Activated naive CD4-positive, alpha-beta T cell treated with anti-CD3 and anti-CD28 coated beads, Interleukin-2, amount 50 U/mL, for 24 hours (primary cell): ENCODE measurements at regions not wholly inside any gene's neighbourhood (a gene's known extent, or its start where the extent isn't known, plus 50 kb on each side); places are given as distances from the start of the nearest gene placed in this dataset.
"Not testable (repeated sequence)": the region's sequence is repeated elsewhere in the genome, so short reads cannot be mapped to it uniquely, and the experiment has no call there.

ENCODE experiments used
- H3K27ac Mint-ChIP-seq: one replicate; pipeline ENCODE4 v1.8.0; 2021; ENCODE audit warnings: mild to moderate bottlenecking, mixed read lengths
- H3K27me3 Mint-ChIP-seq: one replicate; pipeline ENCODE4 v1.8.0; 2021; ENCODE audit warnings: mixed read lengths
- H3K36me3 Mint-ChIP-seq: one replicate; pipeline ENCODE4 v1.8.0; 2021; ENCODE audit warnings: mixed read lengths
- H3K4me1 Mint-ChIP-seq: one replicate; pipeline ENCODE4 v1.8.0; 2021; ENCODE audit warnings: mixed read lengths
- H3K4me3 Mint-ChIP-seq: one replicate; pipeline ENCODE4 v1.8.0; 2021; ENCODE audit warnings: mild to moderate bottlenecking, mixed read lengths
- H3K9me3 Mint-ChIP-seq: one replicate; pipeline ENCODE4 v1.8.0; 2021; ENCODE audit warnings: mixed read lengths

DNA sequence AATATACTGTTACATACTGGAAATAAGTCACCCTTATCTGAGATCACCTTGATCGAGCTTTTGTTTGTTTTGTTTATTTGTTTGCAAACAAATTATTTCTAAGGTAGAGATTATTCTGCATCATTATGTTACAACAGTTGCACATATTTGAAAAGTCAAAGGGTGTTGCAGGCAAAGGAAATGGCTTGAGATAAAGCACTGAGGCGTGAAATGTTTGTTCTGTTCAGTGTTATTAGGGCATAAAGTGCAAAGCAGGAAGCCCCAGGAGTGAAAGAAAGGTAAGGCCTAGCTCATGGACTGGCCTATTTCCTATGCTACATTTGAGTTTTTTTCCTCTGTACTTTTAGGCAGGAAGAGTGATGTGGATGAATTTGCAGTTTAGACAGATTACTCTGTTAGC lies 1815.6 kb upstream of the LRRTM1 start:
- no peaks in the 10 kb centered on the region for H3K27me3 Mint-ChIP-seq
- no peaks in the 10 kb centered on the region for H3K4me1 Mint-ChIP-seq
- no peak overlapping the region for H3K4me3 Mint-ChIP-seq

DNA sequence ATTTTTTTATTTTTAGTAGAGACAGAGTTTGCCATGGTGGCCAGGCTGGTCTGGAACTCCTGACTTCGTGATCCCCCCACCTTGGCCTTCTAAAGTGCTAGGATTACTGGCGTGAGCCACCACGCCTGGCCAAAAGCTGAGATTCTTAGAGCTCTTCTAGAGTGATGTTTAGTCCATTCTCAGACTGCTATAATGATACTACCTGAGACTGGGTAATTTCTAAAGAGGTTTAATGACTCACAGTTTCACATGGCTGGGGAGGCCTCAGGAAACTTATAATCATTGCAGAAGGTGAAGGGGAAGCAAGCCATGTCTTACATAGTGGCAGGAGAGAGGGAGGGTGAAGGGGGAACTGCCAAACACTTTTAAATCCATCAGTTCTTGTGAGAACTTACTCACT lies 1804.9 kb upstream of the LRRTM1 start:
- H3K27ac Mint-ChIP-seq, result no peak overlapping the region
- H3K36me3 Mint-ChIP-seq, result no peaks in the 10 kb centered on the region
- peaks cover 18% of the 10 kb centered on the region for H3K9me3 Mint-ChIP-seq
- H3K4me1 Mint-ChIP-seq, result no peaks in the 10 kb centered on the region
- H3K27me3 Mint-ChIP-seq, result no peaks in the 10 kb centered on the region
- H3K4me3 Mint-ChIP-seq, result no peak overlapping the region

More for the DNA sequence above, 1815.6 kb upstream of the LRRTM1 start:
- Mint-ChIP-seq H3K9me3 (peaks cover 8% of the 10 kb centered on the region), H3K36me3 (no peaks in the 10 kb centered on the region), H3K27ac (no peak overlapping the region)

DNA sequence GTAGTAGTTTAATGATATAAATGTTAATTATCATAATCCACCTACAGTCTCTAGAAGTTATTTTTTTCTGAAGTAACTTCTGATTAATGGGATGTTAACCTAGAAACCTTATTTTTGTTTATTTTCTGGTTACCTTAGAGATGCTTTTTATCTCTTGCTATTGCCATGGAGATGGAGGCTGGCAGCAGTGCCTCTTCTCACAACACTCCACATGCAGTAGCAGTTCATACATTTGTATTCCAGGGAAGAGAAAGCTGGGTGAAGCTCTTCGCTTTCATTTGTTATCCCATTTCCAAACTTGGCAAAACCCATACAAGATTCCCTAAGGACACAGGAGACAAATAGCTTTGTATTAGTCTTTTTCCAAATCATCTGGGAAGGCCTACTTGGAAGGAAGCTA lies 1794.1 kb upstream of the LRRTM1 start:
- Mint-ChIP-seq H3K4me3 (no peak overlapping the region), H3K9me3 (no peaks in the 10 kb centered on the region), H3K36me3 (no peaks in the 10 kb centered on the region), H3K27me3 (no peaks in the 10 kb centered on the region), H3K27ac (no peak overlapping the region), H3K4me1 (no peaks in the 10 kb centered on the region)

DNA sequence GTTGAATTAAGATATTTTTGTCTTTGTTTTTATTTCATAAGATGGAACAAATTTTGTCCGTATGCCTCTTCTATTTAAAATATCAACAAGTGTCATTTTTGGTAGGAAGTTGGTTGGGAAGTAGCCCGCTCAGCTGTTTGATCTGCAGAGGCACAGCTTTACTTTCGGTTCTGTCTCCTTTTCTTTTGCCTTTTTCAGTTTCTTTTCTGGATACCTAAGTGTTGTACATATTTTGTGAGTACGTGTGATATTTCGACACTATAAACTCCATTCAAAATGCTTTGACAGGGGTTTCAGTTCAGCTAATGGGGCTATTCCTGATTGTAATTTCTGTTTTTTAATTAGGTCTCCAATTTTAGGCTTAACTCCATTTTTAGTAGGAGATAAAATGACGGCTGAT lies 1785.0 kb upstream of the LRRTM1 start:
- no peaks in the 10 kb centered on the region for H3K4me1 Mint-ChIP-seq
- H3K27me3 Mint-ChIP-seq, result no peaks in the 10 kb centered on the region
- no peak overlapping the region for H3K27ac Mint-ChIP-seq
- H3K9me3 Mint-ChIP-seq, result peaks cover 12% of the 10 kb centered on the region
- H3K4me3 Mint-ChIP-seq, result no peak overlapping the region
- H3K36me3 Mint-ChIP-seq, result no peaks in the 10 kb centered on the region

DNA sequence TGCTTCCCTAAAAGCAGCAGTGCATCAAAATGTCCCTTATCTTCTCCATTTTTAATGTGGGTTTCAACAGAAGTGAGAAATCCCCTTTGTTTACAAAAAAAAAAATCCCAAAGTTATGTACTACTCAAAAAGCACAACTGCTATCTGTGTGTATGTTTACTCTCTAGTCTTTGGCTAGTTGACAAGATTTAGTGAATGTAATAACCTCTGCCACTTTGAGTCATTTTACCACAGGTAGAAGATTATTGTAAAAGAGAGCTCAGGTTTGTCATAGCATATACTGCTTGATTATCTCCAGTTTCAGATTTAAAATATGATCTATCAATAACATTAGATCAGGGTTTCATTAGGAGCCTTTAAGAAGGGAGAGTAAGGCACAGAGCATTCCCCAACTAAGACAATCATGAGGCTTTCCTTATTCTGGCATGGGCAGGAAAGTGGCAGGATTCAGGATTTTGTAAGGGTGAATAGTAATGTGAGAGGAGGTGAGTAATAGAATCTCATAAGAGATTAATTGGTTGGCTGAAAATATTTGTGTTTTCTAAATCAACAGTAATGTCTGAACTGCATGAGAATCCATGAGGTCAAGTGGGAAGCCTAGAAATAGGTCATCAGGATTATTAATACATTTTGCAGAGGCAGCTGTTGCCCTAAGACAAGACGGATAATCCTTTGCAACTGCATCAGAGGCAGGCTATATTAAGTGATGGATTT lies 1780.3 kb upstream of the LRRTM1 start:
- no peaks in the 10 kb centered on the region for H3K36me3 Mint-ChIP-seq
- H3K4me1 Mint-ChIP-seq, result no peaks in the 10 kb centered on the region
- peaks cover 12% of the 10 kb centered on the region for H3K9me3 Mint-ChIP-seq
- H3K27me3 Mint-ChIP-seq, result no peaks in the 10 kb centered on the region
- H3K4me3 Mint-ChIP-seq, result no peak overlapping the region
- H3K27ac Mint-ChIP-seq, result no peak overlapping the region

DNA sequence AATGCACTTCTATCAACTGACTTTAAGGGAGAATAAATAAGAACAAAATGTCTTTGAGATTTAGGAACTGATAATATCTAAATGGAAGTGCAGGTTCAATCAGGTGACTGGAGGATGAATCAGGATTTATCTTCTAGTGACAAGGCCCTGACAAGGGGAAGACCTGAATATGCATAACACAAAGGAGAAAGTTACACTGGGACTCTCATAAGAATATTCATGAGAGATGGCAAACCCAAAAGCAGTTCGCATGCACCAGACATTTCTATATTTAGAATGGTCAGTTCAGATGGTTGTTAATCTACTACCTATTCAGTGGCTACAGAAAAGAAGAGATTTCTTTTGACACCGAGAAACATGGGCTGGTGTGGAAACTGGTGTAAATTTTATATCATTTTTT lies 1771.3 kb upstream of the LRRTM1 start:
- Mint-ChIP-seq H3K36me3 (no peaks in the 10 kb centered on the region), H3K4me1 (no peaks in the 10 kb centered on the region), H3K27ac (no peak overlapping the region), H3K4me3 (no peak overlapping the region), H3K9me3 (peaks cover 10% of the 10 kb centered on the region), H3K27me3 (no peaks in the 10 kb centered on the region)

DNA sequence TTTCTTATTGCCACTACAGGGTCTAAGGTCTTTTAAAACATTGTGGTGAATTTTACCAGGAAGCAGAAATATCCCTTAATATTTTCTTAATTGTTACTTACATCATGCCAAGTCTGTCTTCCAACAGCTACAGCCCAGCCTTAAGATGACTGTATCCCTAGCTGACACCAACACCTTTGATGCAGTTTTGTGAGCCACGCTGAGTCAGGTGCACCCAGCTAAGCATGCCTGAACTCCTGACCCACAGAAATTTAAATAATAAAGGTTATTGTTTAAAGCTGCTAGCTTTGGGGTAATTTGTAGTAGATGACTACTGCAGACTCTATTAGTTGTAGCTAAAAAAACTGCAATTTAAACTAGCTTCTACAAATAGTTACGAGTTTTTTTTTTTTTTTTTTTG lies 1757.9 kb upstream of the LRRTM1 start:
- Mint-ChIP-seq H3K4me1 (no peaks in the 10 kb centered on the region), H3K9me3 (peaks cover 9% of the 10 kb centered on the region)

DNA sequence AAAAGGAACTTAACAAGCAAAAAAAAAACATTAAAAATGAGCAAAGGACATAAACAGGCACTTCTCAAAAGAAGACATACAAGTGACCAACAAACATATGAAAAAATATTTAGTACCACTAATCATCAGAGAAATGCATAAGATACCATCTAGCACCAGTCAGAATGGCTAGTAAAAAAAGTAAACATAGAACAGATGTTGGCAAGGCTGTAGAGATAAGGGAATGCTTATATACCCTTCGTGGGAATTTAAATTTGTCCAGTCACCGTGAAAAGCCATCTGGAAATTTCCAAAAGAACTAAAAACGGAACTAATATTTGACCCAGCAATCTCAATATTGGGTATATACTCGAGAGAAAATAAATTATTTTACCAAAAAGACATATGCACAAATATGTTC lies 1751.3 kb upstream of the LRRTM1 start:
- H3K36me3 Mint-ChIP-seq, result no peaks in the 10 kb centered on the region
- H3K9me3 Mint-ChIP-seq, result peaks cover 6% of the 10 kb centered on the region
- H3K4me3 Mint-ChIP-seq, result no peak overlapping the region
- no peaks in the 10 kb centered on the region for H3K27me3 Mint-ChIP-seq
- no peak overlapping the region for H3K27ac Mint-ChIP-seq
- no peaks in the 10 kb centered on the region for H3K4me1 Mint-ChIP-seq

More for the DNA sequence above, 1757.9 kb upstream of the LRRTM1 start:
- no peak overlapping the region for H3K27ac Mint-ChIP-seq
- H3K27me3 Mint-ChIP-seq, result no peaks in the 10 kb centered on the region
- no peak overlapping the region for H3K4me3 Mint-ChIP-seq
- H3K36me3 Mint-ChIP-seq, result no peaks in the 10 kb centered on the region

DNA sequence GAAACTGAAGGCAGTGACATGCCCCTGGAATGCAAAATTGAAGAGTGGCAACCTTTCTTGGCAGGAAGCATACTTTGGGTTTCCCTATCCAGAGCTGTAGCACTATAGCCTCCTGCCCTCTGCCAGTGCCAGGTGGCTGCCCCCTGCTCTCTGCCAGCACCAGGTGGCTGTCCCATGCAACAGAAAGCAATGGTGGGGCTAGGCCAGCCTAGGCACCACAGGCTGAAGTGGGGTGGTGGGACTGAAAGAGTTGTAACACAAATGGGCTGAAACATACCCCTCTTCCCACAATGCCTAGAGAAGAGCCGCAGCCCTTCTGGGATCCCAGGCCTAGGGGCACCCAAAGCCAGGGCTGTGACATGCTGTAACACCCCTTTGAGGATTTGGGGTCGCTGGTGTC lies 1739.3 kb upstream of the LRRTM1 start:
- no peak overlapping the region for H3K27ac Mint-ChIP-seq
- H3K9me3 Mint-ChIP-seq, result peaks cover 7% of the 10 kb centered on the region
- H3K4me3 Mint-ChIP-seq, result no peak overlapping the region
- H3K27me3 Mint-ChIP-seq, result no peaks in the 10 kb centered on the region
- no peaks in the 10 kb centered on the region for H3K36me3 Mint-ChIP-seq
- no peaks in the 10 kb centered on the region for H3K4me1 Mint-ChIP-seq

DNA sequence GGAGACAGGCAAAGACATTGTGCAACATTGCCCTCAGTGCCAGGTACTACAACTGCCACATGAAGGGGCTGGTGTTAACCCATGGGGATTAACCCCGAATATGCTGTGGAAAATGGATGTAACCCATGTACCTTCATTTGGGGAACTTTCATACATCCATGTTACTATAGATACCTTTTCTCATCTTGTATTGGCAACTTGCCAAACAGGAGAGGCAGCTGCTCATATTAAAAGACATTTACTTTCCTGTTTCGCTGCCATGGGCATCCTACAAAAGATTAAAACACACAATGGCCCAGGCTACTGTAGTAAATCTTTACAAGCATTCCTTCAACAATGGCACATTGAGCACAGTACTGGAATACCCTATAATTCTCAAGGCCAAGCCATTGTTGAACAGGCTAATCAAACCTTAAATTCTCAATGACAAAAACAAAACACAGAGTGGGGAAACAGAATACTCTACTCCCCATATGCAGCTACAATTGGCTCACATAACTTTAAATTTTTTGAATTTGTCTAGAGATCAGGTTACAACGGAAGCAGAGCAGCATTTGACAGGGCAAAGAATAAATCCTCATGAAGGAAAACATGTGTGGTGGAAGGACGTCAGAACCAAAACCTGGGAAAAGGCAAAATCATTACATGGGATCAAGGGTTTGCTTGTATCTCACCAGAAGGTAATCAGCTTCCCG lies 1723.5 kb upstream of the LRRTM1 start:
- peaks cover 12% of the 10 kb centered on the region for H3K9me3 Mint-ChIP-seq
- no peaks in the 10 kb centered on the region for H3K27me3 Mint-ChIP-seq
- H3K4me3 Mint-ChIP-seq, result no peak overlapping the region
- H3K4me1 Mint-ChIP-seq, result no peaks in the 10 kb centered on the region
- no peaks in the 10 kb centered on the region for H3K36me3 Mint-ChIP-seq
- no peak overlapping the region for H3K27ac Mint-ChIP-seq

DNA sequence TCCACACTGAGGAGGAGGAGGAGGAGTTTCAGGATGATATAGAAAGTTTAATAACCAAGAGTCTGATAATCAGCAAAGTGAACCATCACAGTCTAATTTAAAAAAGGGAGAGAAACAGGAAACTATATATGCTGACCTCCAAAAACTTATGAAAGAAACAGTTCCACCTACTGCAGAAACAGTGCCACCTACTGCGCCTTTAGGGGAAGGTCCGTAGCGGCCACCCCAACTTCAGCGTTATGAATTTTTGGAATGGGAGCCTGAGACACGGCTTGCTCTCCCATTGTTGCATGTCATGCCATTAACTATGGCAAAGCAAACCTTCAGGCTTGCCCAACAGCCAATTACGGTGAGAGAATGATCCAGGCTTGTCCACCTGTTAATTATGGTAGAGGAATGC lies 1719.2 kb upstream of the LRRTM1 start:
- H3K9me3 Mint-ChIP-seq, result peaks cover 8% of the 10 kb centered on the region

DNA sequence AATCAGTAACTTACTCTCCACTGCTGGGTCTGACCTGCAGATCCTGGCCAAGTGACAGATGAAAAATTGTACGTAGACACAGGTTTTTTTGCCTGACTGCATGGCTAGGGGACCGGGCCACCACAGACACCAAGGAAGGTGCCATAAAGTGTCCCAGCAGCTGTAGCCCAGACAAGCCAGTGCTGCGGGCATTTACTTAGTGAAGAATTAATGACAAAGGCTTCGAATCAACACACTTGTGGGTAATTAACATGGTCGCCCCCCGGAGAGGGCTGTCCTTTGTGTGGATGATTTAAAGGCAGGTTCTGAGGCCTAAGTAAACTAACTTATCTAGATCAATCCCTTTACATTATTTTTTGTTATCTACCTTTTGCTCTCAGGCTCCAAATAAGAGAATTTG lies 1709.1 kb upstream of the LRRTM1 start:
- Mint-ChIP-seq H3K27ac (no peak overlapping the region), H3K4me1 (no peaks in the 10 kb centered on the region), H3K4me3 (no peak overlapping the region), H3K36me3 (no peaks in the 10 kb centered on the region), H3K9me3 (peaks cover 12% of the 10 kb centered on the region), H3K27me3 (no peaks in the 10 kb centered on the region)

More for the DNA sequence above, 1719.2 kb upstream of the LRRTM1 start:
- H3K27me3 Mint-ChIP-seq, result no peaks in the 10 kb centered on the region
- no peaks in the 10 kb centered on the region for H3K4me1 Mint-ChIP-seq
- H3K36me3 Mint-ChIP-seq, result no peaks in the 10 kb centered on the region
- H3K27ac Mint-ChIP-seq, result no peak overlapping the region
- no peak overlapping the region for H3K4me3 Mint-ChIP-seq

DNA sequence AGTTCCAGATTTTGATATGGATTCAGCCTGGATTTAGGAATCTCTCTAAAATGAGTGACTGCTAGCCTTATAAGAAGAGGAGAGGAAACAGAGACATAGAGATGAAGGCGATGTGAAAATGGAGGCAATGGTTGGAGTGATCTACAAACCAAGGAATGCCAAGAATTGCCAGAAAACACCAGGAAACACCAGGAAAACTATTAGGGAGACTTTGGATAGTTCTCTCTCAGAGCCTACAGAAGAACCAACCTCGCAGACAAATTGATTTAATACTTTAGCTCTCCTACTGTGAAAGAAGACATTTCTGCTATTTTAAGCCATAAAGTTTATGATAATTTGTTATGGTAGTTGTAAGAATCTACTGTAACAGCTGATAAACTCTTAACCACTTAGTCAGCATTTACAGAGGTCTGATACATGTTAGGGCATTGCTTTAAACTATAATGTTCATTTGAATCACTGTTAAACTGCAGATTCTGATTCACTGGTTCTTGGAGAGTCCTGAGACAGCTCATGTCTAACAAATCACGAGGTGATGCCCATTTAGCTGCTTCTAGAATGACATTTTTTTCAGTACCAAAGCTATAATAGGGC lies 1702.6 kb upstream of the LRRTM1 start:
- Mint-ChIP-seq H3K36me3 (no peaks in the 10 kb centered on the region), H3K4me1 (no peaks in the 10 kb centered on the region), H3K9me3 (no peaks in the 10 kb centered on the region), H3K27me3 (no peaks in the 10 kb centered on the region), H3K27ac (no peak overlapping the region), H3K4me3 (no peak overlapping the region)

DNA sequence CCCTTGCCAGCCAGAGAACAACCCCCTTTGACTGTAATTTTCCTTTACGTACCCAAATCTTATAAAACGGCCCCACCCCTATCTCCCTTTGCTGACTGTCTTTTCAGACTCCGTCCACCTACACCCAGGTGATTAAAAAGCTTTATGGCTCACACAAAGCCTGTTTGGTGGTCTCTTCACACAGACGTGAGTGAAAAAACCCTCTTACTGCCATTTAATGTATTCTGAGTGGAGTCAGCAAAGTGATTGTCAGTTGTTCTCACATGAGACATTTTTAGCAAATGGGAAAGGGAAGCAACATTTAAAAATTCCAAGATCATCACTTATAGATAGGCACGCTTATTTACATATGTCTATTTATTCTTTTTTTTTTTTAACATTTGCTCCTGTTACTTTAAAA lies 1701.3 kb upstream of the LRRTM1 start:
- H3K27me3 Mint-ChIP-seq, H3K4me3 Mint-ChIP-seq, H3K36me3 Mint-ChIP-seq, H3K9me3 Mint-ChIP-seq, H3K27ac Mint-ChIP-seq, H3K4me1 Mint-ChIP-seq: not testable (repeated sequence)

DNA sequence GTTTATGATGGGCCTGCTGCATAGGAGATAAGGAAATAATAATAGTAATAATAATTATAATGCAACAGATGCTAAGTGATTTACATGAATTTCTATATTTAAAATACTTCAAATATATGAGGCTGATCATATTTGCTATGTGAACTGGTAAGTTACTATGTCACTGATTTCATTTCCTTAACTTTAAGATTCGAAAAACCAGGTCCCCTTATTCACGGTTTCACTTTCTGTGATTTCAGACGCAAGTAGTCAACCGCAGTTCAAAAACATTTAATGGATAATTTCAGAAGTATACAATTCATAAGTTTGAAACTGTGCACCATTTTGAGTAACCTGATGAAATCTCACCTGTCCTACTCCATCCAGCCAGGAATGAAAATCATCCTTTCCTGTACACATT lies 1697.1 kb upstream of the LRRTM1 start:
- Mint-ChIP-seq H3K9me3 (no peaks in the 10 kb centered on the region), H3K4me1 (no peaks in the 10 kb centered on the region), H3K36me3 (no peaks in the 10 kb centered on the region), H3K4me3 (no peak overlapping the region), H3K27me3 (no peaks in the 10 kb centered on the region), H3K27ac (no peak overlapping the region)

DNA sequence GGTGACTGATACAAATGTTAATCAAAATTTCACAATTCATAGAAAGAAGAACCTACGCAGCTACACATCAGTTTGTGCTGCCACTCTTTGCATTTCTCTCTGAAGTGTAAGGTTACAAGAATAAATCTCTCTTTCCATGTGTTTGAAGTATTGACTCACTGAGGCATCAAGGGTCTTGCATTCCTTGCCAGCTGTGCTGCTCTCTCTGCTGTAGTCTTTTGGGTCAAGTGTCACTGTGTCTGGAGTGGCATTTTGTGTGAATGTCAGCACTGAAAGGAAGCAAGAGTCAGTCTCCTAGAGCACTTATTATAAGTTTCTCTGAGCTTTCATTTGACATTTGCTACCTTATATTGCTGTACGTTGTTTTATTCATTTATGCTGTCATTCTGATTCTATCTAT lies 1696.1 kb upstream of the LRRTM1 start:
- Mint-ChIP-seq H3K27me3 (no peaks in the 10 kb centered on the region), H3K4me3 (no peak overlapping the region), H3K27ac (no peak overlapping the region), H3K36me3 (no peaks in the 10 kb centered on the region), H3K4me1 (no peaks in the 10 kb centered on the region), H3K9me3 (no peaks in the 10 kb centered on the region)
